Ovary (tissue), 7 donors: ENCODE measurements at regions not wholly inside any gene's neighbourhood (a gene's known extent, or its start where the extent isn't known, plus 50 kb on each side); places are given as distances from the start of the nearest gene placed in this dataset.

Experiments used
- DNase-seq, 5 donors: peaks; one replicate each; pipeline ENCODE4 v3.0.0-alpha.2; 2019 to 2020
- H3K27ac ChIP-seq, 2 donors: fragments of 200-600 bp; one replicate each; pipeline versions ENCODE4 v1.5.1 to v1.8.0; 2019 to 2022
- H3K27me3 ChIP-seq: fragments of 200-600 bp; one replicate; pipeline ENCODE4 v1.8.0; 2022
- H3K36me3 ChIP-seq: fragments of 200-600 bp; sonication (generic); one replicate; pipeline ENCODE4 v1.5.1; 2019
- H3K4me1 ChIP-seq: one replicate; pipeline ENCODE4 v1.8.1; 2013; ENCODE audit warnings: mild to moderate bottlenecking, moderate library complexity; ENCODE audit not compliant: insufficient read depth
- H3K4me3 ChIP-seq: fragments of 200-600 bp; sonication (generic); one replicate; pipeline ENCODE4 v1.5.1; 2017
- H3K9me3 ChIP-seq, 2 donors: fragments of 200-600 bp in 1 of 2; sonication (generic) in 1 of 2; one replicate each; pipeline versions ENCODE4 v1.5.1 to v1.8.1; 2013 to 2019; ENCODE audit warnings: mild to moderate bottlenecking in 1 of 2, moderate library complexity in 1 of 2
- EP300 ChIP-seq: sonication (generic); formaldehyde crosslinking; IDR thresholded peaks from one replicate; pipeline ENCODE4 v1.6.1; 2017; ENCODE audit warnings: antibody characterized with exemption
- POLR2A ChIP-seq: fragments of 450-650 bp; IDR thresholded peaks from one replicate; pipeline ENCODE4 v1.6.1; 2017; ENCODE audit warnings: antibody characterized with exemption, mild to moderate bottlenecking, moderate library complexity
- WGBS, 3 donors: extraction: QIAGEN DNeasy Blood & Tissue Kit in 1 of 3; methylation state at CpG; one replicate each; pipeline versions ENCODE4 v1.1.5 to v1.1.7; 2013 to 2017; 5-methylcytosine and 5-hydroxymethylcytosine counted together
- intact Hi-C, 4 donors: fragments of 100-400 bp; cut with DNase I; formaldehyde crosslinking; loops; one replicate each; pipeline versions ENCODE4 v1.11.0 to v1.15.1; 2022 to 2023
- TF ChIP-seq, protein P1 (sequence below), 3 donors: fragments of 450-650 bp in 2 of 3; fragments of 200-600 bp in 1 of 3; IDR thresholded peaks; one replicate each; pipeline versions ENCODE4 v1.5.1 to v1.8.0; 2016 to 2022; ENCODE audit warnings: antibody characterized with exemption in 3 of 3, mild to moderate bottlenecking in 1 of 3
- donor health status: DM: no; HTN: no; CAD: no; lungs with moderate emphysema.
- donor health status: DM: no; HTN: no; CAD: no.
- donor health status: Bipolar disorder and iron deficiency.
- donor health status: DM: no; HTN: no; CAD: no.
- donor health status: DM: yes; HTN: yes; CAD: no.

DNA sequence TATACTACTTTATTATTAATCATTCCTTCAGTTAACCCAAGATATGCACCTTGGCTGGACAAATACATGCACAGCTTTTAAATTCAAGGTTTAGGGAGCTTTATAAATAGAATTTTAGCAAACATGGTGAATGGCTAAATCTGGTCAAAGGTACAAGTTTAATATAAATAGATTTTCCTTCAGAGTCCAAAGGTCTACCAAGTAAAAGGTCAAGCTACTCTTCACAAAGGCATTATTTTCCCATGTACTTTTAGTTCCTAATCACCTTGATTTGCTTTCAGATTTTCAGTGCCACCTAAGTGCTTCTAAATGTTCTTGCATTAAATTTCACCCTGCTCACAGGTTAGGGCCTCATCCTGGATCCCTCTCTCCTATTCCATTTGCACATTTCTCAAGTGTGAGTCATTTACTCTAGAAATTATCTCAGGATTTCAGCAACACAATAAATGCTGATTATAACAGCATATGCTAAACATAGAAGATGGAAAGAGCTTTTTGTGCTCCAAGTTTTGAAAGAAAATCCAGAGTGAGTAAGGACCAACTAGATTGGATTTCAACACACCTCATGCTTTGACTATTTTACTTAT, 459.4 kb upstream of the ITGA1 start:
- H3K27me3 ChIP-seq, result no peaks in the 10 kb centered on the region
- H3K4me3 ChIP-seq, result no peak overlapping the region
- intact Hi-C loops, result no loop called here
- H3K27ac ChIP-seq, result no peak overlapping the region
- H3K9me3 ChIP-seq, result no peaks in the 10 kb centered on the region
- H3K4me1 ChIP-seq, result no peaks in the 10 kb centered on the region
- H3K36me3 ChIP-seq, result no peaks in the 10 kb centered on the region
- no peak for TF ChIP-seq EP300
- TF ChIP-seq, protein P1, sequence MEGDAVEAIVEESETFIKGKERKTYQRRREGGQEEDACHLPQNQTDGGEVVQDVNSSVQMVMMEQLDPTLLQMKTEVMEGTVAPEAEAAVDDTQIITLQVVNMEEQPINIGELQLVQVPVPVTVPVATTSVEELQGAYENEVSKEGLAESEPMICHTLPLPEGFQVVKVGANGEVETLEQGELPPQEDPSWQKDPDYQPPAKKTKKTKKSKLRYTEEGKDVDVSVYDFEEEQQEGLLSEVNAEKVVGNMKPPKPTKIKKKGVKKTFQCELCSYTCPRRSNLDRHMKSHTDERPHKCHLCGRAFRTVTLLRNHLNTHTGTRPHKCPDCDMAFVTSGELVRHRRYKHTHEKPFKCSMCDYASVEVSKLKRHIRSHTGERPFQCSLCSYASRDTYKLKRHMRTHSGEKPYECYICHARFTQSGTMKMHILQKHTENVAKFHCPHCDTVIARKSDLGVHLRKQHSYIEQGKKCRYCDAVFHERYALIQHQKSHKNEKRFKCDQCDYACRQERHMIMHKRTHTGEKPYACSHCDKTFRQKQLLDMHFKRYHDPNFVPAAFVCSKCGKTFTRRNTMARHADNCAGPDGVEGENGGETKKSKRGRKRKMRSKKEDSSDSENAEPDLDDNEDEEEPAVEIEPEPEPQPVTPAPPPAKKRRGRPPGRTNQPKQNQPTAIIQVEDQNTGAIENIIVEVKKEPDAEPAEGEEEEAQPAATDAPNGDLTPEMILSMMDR (IDR thresholded peaks at IDR 0.05), result no peak
- TF ChIP-seq POLR2A, result no peak
- no peak for DNase-seq

- 92 to 93% (median 92%) methylated on average over 1 of the region's 1 CpG for WGBS, 3 donors
- H3K9me3 ChIP-seq, result no peaks in the 10 kb centered on the region
- TF ChIP-seq EP300 (no peak), POLR2A (no peak)
- TF ChIP-seq, protein P1 (IDR thresholded peaks at IDR 0.05), result no peak
- no peak for DNase-seq
- H3K27ac ChIP-seq, result no peak overlapping the region
- H3K4me3 ChIP-seq, result no peak overlapping the region
- intact Hi-C loops, result no loop called here
- H3K36me3 ChIP-seq, result no peaks in the 10 kb centered on the region
- no peaks in the 10 kb centered on the region for H3K4me1 ChIP-seq
- no peaks in the 10 kb centered on the region for H3K27me3 ChIP-seq
Measured at GRCh38 chr5:52331725-52332124, 456.0 kb upstream of the ITGA1 start.

- Histone ChIP-seq H3K36me3 (no peaks in the 10 kb centered on the region), H3K27ac (no peak overlapping the region), H3K4me1 (no peaks in the 10 kb centered on the region), H3K9me3 (no peaks in the 10 kb centered on the region), H3K4me3 (no peak overlapping the region), H3K27me3 (no peaks in the 10 kb centered on the region)
- 17 to 23% (median 20%) methylated on average over 5 of the region's 5 CpGs for WGBS, 3 donors
- intact Hi-C loops, result no loop called here
- no peak for TF ChIP-seq EP300
- TF ChIP-seq, protein P1 (IDR thresholded peaks at IDR 0.05), result no peak
- TF ChIP-seq POLR2A, result no peak
- DNase-seq, result no peak
Measured at GRCh38 chr5:52334367-52334766, 453.3 kb upstream of the ITGA1 start.

DNA sequence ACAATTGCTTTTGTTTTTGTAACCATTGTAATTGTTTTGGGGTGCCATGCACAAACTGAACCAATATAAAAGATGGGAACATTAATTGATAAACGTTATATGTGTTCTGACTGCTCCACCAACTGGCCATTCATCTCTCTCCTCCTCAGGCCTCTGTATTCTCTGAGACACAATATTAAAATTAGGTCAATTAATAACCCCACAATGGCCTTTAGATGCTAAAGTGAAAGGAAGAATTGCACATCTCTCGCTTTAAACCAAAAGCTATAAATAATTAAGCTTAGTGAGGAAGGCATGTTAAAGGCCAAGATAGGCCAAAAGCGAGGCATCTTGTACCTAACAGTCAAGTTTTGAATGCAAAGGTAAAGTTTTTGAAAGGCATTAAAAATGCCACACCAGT, 448.4 kb upstream of the ITGA1 start:
- no peak overlapping the region for H3K27ac ChIP-seq
- no peak overlapping the region for H3K4me3 ChIP-seq
- no peaks in the 10 kb centered on the region for H3K36me3 ChIP-seq
- H3K9me3 ChIP-seq, result no peaks in the 10 kb centered on the region
- no peaks in the 10 kb centered on the region for H3K4me1 ChIP-seq
- 80 to 88% (median 82%) methylated on average over 3 of the region's 3 CpGs for WGBS, 3 donors
- no peaks in the 10 kb centered on the region for H3K27me3 ChIP-seq
- intact Hi-C loops, result no loop called here
- no peak for TF ChIP-seq EP300
- no peak for TF ChIP-seq POLR2A
- TF ChIP-seq, protein P1 (IDR thresholded peaks at IDR 0.05), result no peak
- no peak for DNase-seq
